ENCODE measurements at regions not wholly inside any gene's neighbourhood (a gene's known extent, or its start where the extent isn't known, plus 50 kb on each side); places are given as distances from the start of the nearest gene placed in this dataset.

DNA sequence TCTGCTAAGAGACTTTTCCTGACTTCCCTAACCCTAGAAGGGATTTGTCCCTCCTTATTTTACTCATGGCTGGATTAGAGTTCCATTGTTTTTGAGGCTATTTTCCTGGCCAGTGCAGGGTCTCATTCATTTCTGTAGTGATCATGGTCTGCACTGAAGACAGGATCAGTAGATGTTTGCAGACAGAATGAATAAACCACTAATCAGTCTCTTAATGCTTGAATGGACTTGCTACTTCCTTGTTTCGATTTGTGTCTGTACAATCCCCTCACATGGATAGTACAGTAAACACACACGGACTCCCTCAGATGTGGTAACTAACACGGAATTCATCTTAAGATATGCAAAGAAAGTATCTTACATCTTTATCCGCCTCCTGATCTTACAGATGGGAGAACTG is 102.6 kb upstream of the PRB2 start:
- no peak for TF ChIP-seq POLR2A (IDR thresholded peaks at IDR 0.05)
- TF ChIP-seq, protein P1, sequence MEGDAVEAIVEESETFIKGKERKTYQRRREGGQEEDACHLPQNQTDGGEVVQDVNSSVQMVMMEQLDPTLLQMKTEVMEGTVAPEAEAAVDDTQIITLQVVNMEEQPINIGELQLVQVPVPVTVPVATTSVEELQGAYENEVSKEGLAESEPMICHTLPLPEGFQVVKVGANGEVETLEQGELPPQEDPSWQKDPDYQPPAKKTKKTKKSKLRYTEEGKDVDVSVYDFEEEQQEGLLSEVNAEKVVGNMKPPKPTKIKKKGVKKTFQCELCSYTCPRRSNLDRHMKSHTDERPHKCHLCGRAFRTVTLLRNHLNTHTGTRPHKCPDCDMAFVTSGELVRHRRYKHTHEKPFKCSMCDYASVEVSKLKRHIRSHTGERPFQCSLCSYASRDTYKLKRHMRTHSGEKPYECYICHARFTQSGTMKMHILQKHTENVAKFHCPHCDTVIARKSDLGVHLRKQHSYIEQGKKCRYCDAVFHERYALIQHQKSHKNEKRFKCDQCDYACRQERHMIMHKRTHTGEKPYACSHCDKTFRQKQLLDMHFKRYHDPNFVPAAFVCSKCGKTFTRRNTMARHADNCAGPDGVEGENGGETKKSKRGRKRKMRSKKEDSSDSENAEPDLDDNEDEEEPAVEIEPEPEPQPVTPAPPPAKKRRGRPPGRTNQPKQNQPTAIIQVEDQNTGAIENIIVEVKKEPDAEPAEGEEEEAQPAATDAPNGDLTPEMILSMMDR (IDR thresholded peaks at IDR 0.05) = no peak

Data from esophagus squamous epithelium (tissue), 4 donors.